Hematopoietic multipotent progenitor cell (in vitro differentiated cells): ENCODE measurements at regions not wholly inside any gene's neighbourhood (a gene's known extent, or its start where the extent isn't known, plus 50 kb on each side); places are given as distances from the start of the nearest gene placed in this dataset.

Source experiments
- DNase-seq, 3 donors: peaks; one replicate each; pipeline ENCODE4 v3.0.0-alpha.2; 2011 to 2015; ENCODE audit warnings: low read depth in 2 of 3, low spot score in 2 of 3

- DNase-seq: no peak
These were observed 296.2 kb downstream of the HS3ST1 start for GRCh38 chr4:11132478-11132877.

- DNase-seq: no peak
These were observed 297.2 kb downstream of the HS3ST1 start for GRCh38 chr4:11131491-11131890.

GRCh38 chr4:11130195-11130970 is 298.3 kb downstream of the HS3ST1 start:
- DNase-seq: no peak

- DNase-seq: no peak
These were observed 308.3 kb downstream of the HS3ST1 start for GRCh38 chr4:11120435-11120834.

GRCh38 chr4:11119474-11119873 is 309.2 kb downstream of the HS3ST1 start:
- no peak for DNase-seq

- no peak for DNase-seq
These were observed 310.2 kb downstream of the HS3ST1 start for GRCh38 chr4:11118513-11118912.

- no peak for DNase-seq
These were observed 311.8 kb downstream of the HS3ST1 start for GRCh38 chr4:11116940-11117339.

GRCh38 chr4:11111876-11112275 is 316.8 kb downstream of the HS3ST1 start:
- DNase-seq: no peak

GRCh38 chr4:11111370-11111769 is 317.3 kb downstream of the HS3ST1 start:
- DNase-seq: no peak

GRCh38 chr4:11106759-11107158 is 321.9 kb downstream of the HS3ST1 start:
- DNase-seq: no peak

GRCh38 chr4:11106190-11106589 is 322.5 kb downstream of the HS3ST1 start:
- DNase-seq: no peak

GRCh38 chr4:11105715-11106114 is 323.0 kb downstream of the HS3ST1 start:
- DNase-seq: no peak

- no peak for DNase-seq
These were observed 330.2 kb downstream of the HS3ST1 start for GRCh38 chr4:11098461-11098860.

- DNase-seq: no peak
These were observed 331.0 kb downstream of the HS3ST1 start for GRCh38 chr4:11097725-11098124.

GRCh38 chr4:11081006-11081405 is 347.7 kb downstream of the HS3ST1 start:
- no peak for DNase-seq

- no peak for DNase-seq
These were observed 349.5 kb downstream of the HS3ST1 start for GRCh38 chr4:11079171-11079570.

GRCh38 chr4:11074581-11075241 is 354.0 kb downstream of the HS3ST1 start:
- no peak for DNase-seq

- DNase-seq: no peak
These were observed 355.1 kb downstream of the HS3ST1 start for GRCh38 chr4:11073621-11074051.

GRCh38 chr4:11072999-11073398 is 355.7 kb downstream of the HS3ST1 start:
- DNase-seq: no peak

- no peak for DNase-seq
These were observed 356.2 kb downstream of the HS3ST1 start for GRCh38 chr4:11072463-11072862.

- DNase-seq: no peak
These were observed 357.9 kb downstream of the HS3ST1 start for GRCh38 chr4:11070813-11071212.

GRCh38 chr4:11069581-11070211 is 359.0 kb downstream of the HS3ST1 start:
- DNase-seq: no peak
